ENCODE measurements at regions not wholly inside any gene's neighbourhood (a gene's known extent, or its start where the extent isn't known, plus 50 kb on each side); places are given as distances from the start of the nearest gene placed in this dataset.

- TF ChIP-seq PBX2 (CRISPR knock-in tag; IDR thresholded peaks at IDR 0.05; ENCODE audit: low read depth): no peak
- no peak for TF ChIP-seq PBX2 (tag; conservative IDR thresholded peaks at IDR 0.05; ENCODE audit: low read depth)
Observed at GRCh38 chr2:134083548-134083947, 170.3 kb upstream of the MGAT5 start (continued).

GRCh38 chr2:134086594-134087219, 167.2 kb upstream of the MGAT5 start:
- H3K27me3 ChIP-seq (ENCODE audit: control insufficient read depth in 2 of 2, insufficient read depth in 2 of 2, low read length in 2 of 2): peaks cover 8 to 35% of the 10 kb centered on the region in 2 experiments
- H3K4me3 ChIP-seq: no peak overlapping the region
- no peaks in the 10 kb centered on the region for H3K4me1 ChIP-seq (replicated peaks in 1 of 2; ENCODE audit: control insufficient read depth in 2 of 2, insufficient read depth in 2 of 2, low read length in 2 of 2)
- DNase-seq (ENCODE audit: extremely low read depth in 1 of 4, low spot score in 3 of 4) (no peak), ATAC-seq (no peak), FAIRE-seq (no peak)
- intact Hi-C loops (cut with micrococcal nuclease): no loop called here
- no peak overlapping the region for H3K4me2 ChIP-seq (ENCODE audit: insufficient read depth, low read length)
- H3K9ac ChIP-seq (ENCODE audit: insufficient read depth in 1 of 2, low read depth in 2 of 2, low read length in 2 of 2): no peak overlapping the region
- ChIA-PET CTCF (ENCODE audit: low intra/inter-chr PET ratio) (no interaction called here), POLR2A (no interaction called here)
- H2AFZ ChIP-seq (ENCODE audit: low read depth, low read length): no peak overlapping the region
- no peaks in the 10 kb centered on the region for H3K9me3 ChIP-seq (replicated peaks; ENCODE audit: control insufficient read depth, insufficient read depth, low read depth, low read length)
- no peak for TF ChIP-seq ZFP30 (CRISPR knock-in tag; IDR thresholded peaks at IDR 0.05; ENCODE audit: borderline replicate concordance)
- TF ChIP-seq ZNF584 (CRISPR knock-in tag; IDR thresholded peaks at IDR 0.05; ENCODE audit: low read depth): no peak
- no TSS peak for BruUV-seq (replicated peaks)
- H3K79me2 ChIP-seq (ENCODE audit: control insufficient read depth, insufficient read depth, low read length): no peaks in the 10 kb centered on the region
- no peaks in the 10 kb centered on the region for H3K9me1 ChIP-seq (ENCODE audit: control insufficient read depth, insufficient read depth, low read length)
- H3K27ac ChIP-seq (ENCODE audit: extremely low read depth, low read depth, low read length): no peak overlapping the region
- WGBS (ENCODE audit: insufficient coverage, low coverage, missing lambda C conversion rate): 2% methylated on average over 9 of the region's 9 CpGs
- H4K20me1 ChIP-seq (replicated peaks; ENCODE audit: control insufficient read depth, insufficient read depth, low read length): no peaks in the 10 kb centered on the region
- in situ Hi-C loops (cut with MboI): no loop called here
- no peaks in the 10 kb centered on the region for H3K36me3 ChIP-seq (ENCODE audit: control insufficient read depth, insufficient read depth, low read length)
